Activated naive CD4-positive, alpha-beta T cell treated with anti-CD3 and anti-CD28 coated beads for 36 hours (primary cell): ENCODE measurements at regions not wholly inside any gene's neighbourhood (a gene's known extent, or its start where the extent isn't known, plus 50 kb on each side); places are given as distances from the start of the nearest gene placed in this dataset.

Source experiments
- CTCF ChIA-PET: fragments of 350-600 bp; sonication (Branson Sonifier 250); formaldehyde crosslinking; loops from one replicate; lab custom pipeline; 2021; ENCODE audit warnings: antibody characterized with exemption; lab: Charles Lee
- DNase-seq: peaks from one replicate; pipeline ENCODE4 v3.0.0-alpha.2; 2020
- H3K27ac Mint-ChIP-seq: one replicate; pipeline ENCODE4 v1.8.0; 2021; ENCODE audit warnings: mild to moderate bottlenecking, mixed read lengths
- H3K27me3 Mint-ChIP-seq: one replicate; pipeline ENCODE4 v1.8.0; 2021; ENCODE audit warnings: low read depth, mixed read lengths
- H3K36me3 Mint-ChIP-seq: one replicate; pipeline ENCODE4 v1.8.0; 2021; ENCODE audit warnings: low read depth, mixed read lengths
- H3K4me1 Mint-ChIP-seq: one replicate; pipeline ENCODE4 v1.8.0; 2021; ENCODE audit warnings: low read depth, mixed read lengths
- H3K4me3 Mint-ChIP-seq: one replicate; pipeline ENCODE4 v1.8.0; 2021; ENCODE audit warnings: mild to moderate bottlenecking, moderate library complexity, mixed read lengths
- H3K9me3 Mint-ChIP-seq: one replicate; pipeline ENCODE4 v1.8.0; 2021; ENCODE audit warnings: mixed read lengths
- intact Hi-C: fragments of 100-400 bp; cut with micrococcal nuclease; formaldehyde crosslinking; loops from one replicate; pipeline ENCODE4 v1.15.1; 2023

- intact Hi-C loops, result no loop called here
- H3K4me1 Mint-ChIP-seq, result no peaks in the 10 kb centered on the region
- H3K27ac Mint-ChIP-seq, result no peak overlapping the region
- H3K27me3 Mint-ChIP-seq, result no peaks in the 10 kb centered on the region
- CTCF ChIA-PET, result no interaction called here
- H3K36me3 Mint-ChIP-seq, result no peaks in the 10 kb centered on the region
- H3K9me3 Mint-ChIP-seq, result no peaks in the 10 kb centered on the region
- no peak overlapping the region for H3K4me3 Mint-ChIP-seq
- no peak for DNase-seq
Measured at GRCh38 chrX:35743331-35743730, 54.8 kb upstream of the MAGEB16 start.
